ENCODE measurements at regions not wholly inside any gene's neighbourhood (a gene's known extent, or its start where the extent isn't known, plus 50 kb on each side); places are given as distances from the start of the nearest gene placed in this dataset.

GRCh38 chr1:166330096-166330495 is 163.3 kb upstream of the FAM78B start:
- Histone ChIP-seq H3K4me3 (ENCODE audit: low read depth, low read length) (no peak overlapping the region), H3K9me3 (ENCODE audit: control insufficient read depth, insufficient read depth, low read depth, low read length) (no peaks in the 10 kb centered on the region), H3K36me3 (ENCODE audit: control insufficient read depth in 2 of 2, insufficient read depth in 1 of 2, low read length in 2 of 2) (no peaks in the 10 kb centered on the region), H3K4me1 (ENCODE audit: control insufficient read depth, insufficient read depth, low read length) (no peaks in the 10 kb centered on the region), H3K27ac (ENCODE audit: extremely low read depth, low read depth, low read length) (no peak overlapping the region)
- POLR2A ChIA-PET: no interaction called here
- CTCF ChIA-PET: interaction anchor here (0.6 kb wide), 1 partner anchor 67 kb away, joined by 3 read pairs; no protein-coding TSS in a partner anchor
- TF ChIP-seq ZNF660 (tag by site-specific recombination; IDR thresholded peaks at IDR 0.05) (no peak), YY1 (tag by site-specific recombination; IDR thresholded peaks at IDR 0.05) (no peak), TRIM28 (IDR thresholded peaks at IDR 0.05; ENCODE audit: borderline replicate concordance, low read length) (no peak), MYNN (tag by site-specific recombination; IDR thresholded peaks at IDR 0.05; ENCODE audit: borderline replicate concordance) (no peak), ZNF600 (tag by site-specific recombination; IDR thresholded peaks at IDR 0.05) (no peak)

- CTCF ChIA-PET: no interaction called here
- Histone ChIP-seq H3K4me1 (ENCODE audit: control insufficient read depth, insufficient read depth, low read length) (no peaks in the 10 kb centered on the region), H3K9me3 (ENCODE audit: control insufficient read depth, insufficient read depth, low read depth, low read length) (no peaks in the 10 kb centered on the region), H3K36me3 (ENCODE audit: control insufficient read depth in 2 of 2, insufficient read depth in 1 of 2, low read length in 2 of 2) (no peaks in the 10 kb centered on the region), H3K4me3 (ENCODE audit: low read depth, low read length) (no peak overlapping the region), H3K27ac (ENCODE audit: extremely low read depth, low read depth, low read length) (no peak overlapping the region)
- TF ChIP-seq ATF2 (tag by site-specific recombination; IDR thresholded peaks at IDR 0.05; ENCODE audit: low read depth): no peak
- no peak for TF ChIP-seq ZFP3 (tag by site-specific recombination; IDR thresholded peaks at IDR 0.05; ENCODE audit: low read depth)
- no peak for TF ChIP-seq ZNF776 (tag by site-specific recombination; IDR thresholded peaks at IDR 0.05; ENCODE audit: borderline replicate concordance)
- TF ChIP-seq PRDM10 (tag by site-specific recombination; IDR thresholded peaks at IDR 0.05): no peak
- no peak for TF ChIP-seq ZNF654 (tag by site-specific recombination; IDR thresholded peaks at IDR 0.05; ENCODE audit: low read depth)
- TF ChIP-seq ZNF366 (tag by site-specific recombination; conservative IDR thresholded peaks at IDR 0.05): no peak
- no peak for TF ChIP-seq ZNF112 (tag by site-specific recombination; IDR thresholded peaks at IDR 0.05)
- TF ChIP-seq ZNF558 (tag by site-specific recombination; IDR thresholded peaks at IDR 0.05): no peak
- no peak for TF ChIP-seq ZBTB17 (tag by site-specific recombination; IDR thresholded peaks at IDR 0.05)
- TF ChIP-seq ZNF426 (tag by site-specific recombination; IDR thresholded peaks at IDR 0.05): no peak
- no peak for TF ChIP-seq CTCF (tag by site-specific recombination; IDR thresholded peaks at IDR 0.05)
- TF ChIP-seq ZNF792 (tag by site-specific recombination; IDR thresholded peaks at IDR 0.05): no peak
- TF ChIP-seq ZNF785 (tag by site-specific recombination; IDR thresholded peaks at IDR 0.05): no peak
- TF ChIP-seq ZNF76 (tag by site-specific recombination; IDR thresholded peaks at IDR 0.05; ENCODE audit: borderline replicate concordance, low read depth): no peak
- no peak for TF ChIP-seq ZNF239 (tag by site-specific recombination; IDR thresholded peaks at IDR 0.05)
- TF ChIP-seq ZNF394 (tag by site-specific recombination; IDR thresholded peaks at IDR 0.05; ENCODE audit: borderline replicate concordance): no peak
- TF ChIP-seq ZNF416 (tag by site-specific recombination; IDR thresholded peaks at IDR 0.05): no peak
- TF ChIP-seq FEZF1 (tag by site-specific recombination; IDR thresholded peaks at IDR 0.05): no peak
- POLR2A ChIA-PET: no interaction called here
These were observed 171.3 kb upstream of the FAM78B start for GRCh38 chr1:166338105-166338504.
